ENCODE measurements at regions not wholly inside any gene's neighbourhood (a gene's known extent, or its start where the extent isn't known, plus 50 kb on each side); places are given as distances from the start of the nearest gene placed in this dataset.

DNA sequence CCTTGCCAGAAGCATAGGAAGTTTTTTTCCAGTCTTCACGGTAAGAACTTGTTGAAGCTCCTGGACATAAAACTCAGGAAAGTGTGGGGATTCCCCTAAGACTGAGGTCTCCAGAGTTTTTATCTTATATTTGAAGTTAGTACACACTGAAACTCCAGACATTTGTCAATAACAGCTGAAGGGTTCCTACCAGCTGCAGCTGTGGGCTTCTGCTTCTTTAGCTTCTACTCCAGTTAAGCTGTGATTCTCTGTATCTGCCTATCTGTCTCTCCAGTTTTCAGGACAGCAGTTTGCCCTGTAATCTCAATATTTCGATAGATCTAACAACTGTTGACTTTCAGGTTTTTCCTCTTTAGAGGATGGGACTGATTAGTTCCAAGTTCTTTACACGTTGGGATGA lies 966.0 kb upstream of the SEMA6D start:
- no peak overlapping the region for H3K4me3 ChIP-seq (ENCODE audit: low read length in 3 of 3)
- no peak overlapping the region for H3K27ac ChIP-seq (ENCODE audit: low read depth in 2 of 2, low read length in 2 of 2)
- TF ChIP-seq, protein P1, sequence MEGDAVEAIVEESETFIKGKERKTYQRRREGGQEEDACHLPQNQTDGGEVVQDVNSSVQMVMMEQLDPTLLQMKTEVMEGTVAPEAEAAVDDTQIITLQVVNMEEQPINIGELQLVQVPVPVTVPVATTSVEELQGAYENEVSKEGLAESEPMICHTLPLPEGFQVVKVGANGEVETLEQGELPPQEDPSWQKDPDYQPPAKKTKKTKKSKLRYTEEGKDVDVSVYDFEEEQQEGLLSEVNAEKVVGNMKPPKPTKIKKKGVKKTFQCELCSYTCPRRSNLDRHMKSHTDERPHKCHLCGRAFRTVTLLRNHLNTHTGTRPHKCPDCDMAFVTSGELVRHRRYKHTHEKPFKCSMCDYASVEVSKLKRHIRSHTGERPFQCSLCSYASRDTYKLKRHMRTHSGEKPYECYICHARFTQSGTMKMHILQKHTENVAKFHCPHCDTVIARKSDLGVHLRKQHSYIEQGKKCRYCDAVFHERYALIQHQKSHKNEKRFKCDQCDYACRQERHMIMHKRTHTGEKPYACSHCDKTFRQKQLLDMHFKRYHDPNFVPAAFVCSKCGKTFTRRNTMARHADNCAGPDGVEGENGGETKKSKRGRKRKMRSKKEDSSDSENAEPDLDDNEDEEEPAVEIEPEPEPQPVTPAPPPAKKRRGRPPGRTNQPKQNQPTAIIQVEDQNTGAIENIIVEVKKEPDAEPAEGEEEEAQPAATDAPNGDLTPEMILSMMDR (IDR thresholded peaks at IDR 0.05; ENCODE audit: borderline replicate concordance, extremely low read depth, insufficient read depth), result no peak
- intact Hi-C loops (cut with DNase I), result no loop called here
- no peak for FAIRE-seq
- H3K9me3 ChIP-seq (ENCODE audit: control insufficient read depth in 2 of 3, insufficient read depth in 1 of 3, low read length in 3 of 3), result no peaks in the 10 kb centered on the region
- no peaks in the 10 kb centered on the region for H3K27me3 ChIP-seq (ENCODE audit: control insufficient read depth, insufficient read depth, low read length)
- H3K4me1 ChIP-seq (ENCODE audit: control insufficient read depth in 2 of 3, insufficient read depth in 2 of 3, low read depth in 1 of 3, low read length in 3 of 3), result no peaks in the 10 kb centered on the region
- no peak overlapping the region for H3K9ac ChIP-seq (ENCODE audit: low read length in 3 of 3)
- DNase-seq, result no peak
- no peaks in the 10 kb centered on the region for H3K36me3 ChIP-seq (ENCODE audit: control insufficient read depth in 2 of 3, insufficient read depth in 3 of 3, low read length in 3 of 3)

DNA sequence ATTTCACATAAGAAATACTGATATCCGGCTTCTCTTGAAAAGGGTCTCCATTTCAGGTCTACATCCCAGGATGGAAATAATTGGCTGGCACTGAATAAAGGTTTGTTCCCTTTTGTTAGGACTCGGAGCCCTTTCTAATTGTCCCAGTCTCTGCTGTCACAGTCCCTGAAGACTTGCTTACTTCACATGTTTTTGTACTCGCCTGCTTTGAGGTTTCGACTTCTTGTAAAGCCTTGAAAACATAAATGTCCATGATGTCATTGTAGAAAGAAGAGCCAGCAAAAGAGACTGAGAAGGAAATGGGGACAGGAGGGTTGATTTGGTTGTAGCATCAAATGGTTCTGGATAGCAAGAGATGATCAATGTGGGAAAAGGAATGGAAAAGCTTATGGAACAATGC lies 963.4 kb upstream of the SEMA6D start:
- H3K27me3 ChIP-seq (ENCODE audit: control insufficient read depth, insufficient read depth, low read length), result no peaks in the 10 kb centered on the region
- DNase-seq, result no peak
- no peak for FAIRE-seq
- no peaks in the 10 kb centered on the region for H3K9me3 ChIP-seq (ENCODE audit: control insufficient read depth in 2 of 3, insufficient read depth in 1 of 3, low read length in 3 of 3)
- TF ChIP-seq, protein P1 (IDR thresholded peaks at IDR 0.05; ENCODE audit: borderline replicate concordance, extremely low read depth, insufficient read depth), result no peak
- no peaks in the 10 kb centered on the region for H3K36me3 ChIP-seq (ENCODE audit: control insufficient read depth in 2 of 3, insufficient read depth in 3 of 3, low read length in 3 of 3)
- intact Hi-C loops (cut with DNase I), result no loop called here
- no peak overlapping the region for H3K27ac ChIP-seq (ENCODE audit: low read depth in 2 of 2, low read length in 2 of 2)
- no peak overlapping the region for H3K9ac ChIP-seq (ENCODE audit: low read length in 3 of 3)
- H3K4me3 ChIP-seq (ENCODE audit: low read length in 3 of 3), result no peak overlapping the region
- H3K4me1 ChIP-seq (ENCODE audit: control insufficient read depth in 2 of 3, insufficient read depth in 2 of 3, low read depth in 1 of 3, low read length in 3 of 3), result no peaks in the 10 kb centered on the region

DNA sequence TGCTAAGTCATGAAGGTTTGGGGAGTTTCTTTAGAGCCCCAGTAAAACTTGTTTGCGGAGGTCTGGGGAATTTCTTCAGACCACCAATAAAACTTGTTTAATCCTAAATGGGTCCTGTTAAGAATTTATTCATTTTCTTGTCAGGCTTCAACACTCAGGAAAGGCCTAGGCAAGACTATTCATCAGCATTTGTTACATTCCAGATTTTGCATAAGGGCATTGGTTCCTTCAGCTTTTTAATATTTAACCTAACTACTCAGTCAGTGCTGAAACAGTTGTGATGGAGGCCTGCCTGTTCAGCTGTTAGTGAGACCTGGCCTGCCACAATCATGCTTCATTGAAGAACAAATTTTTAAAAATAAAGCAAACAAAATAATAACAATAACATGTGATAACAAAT lies 954.2 kb upstream of the SEMA6D start:
- Histone ChIP-seq H3K9ac (ENCODE audit: low read length in 3 of 3) (no peak overlapping the region), H3K27me3 (ENCODE audit: control insufficient read depth, insufficient read depth, low read length) (no peaks in the 10 kb centered on the region), H3K9me3 (ENCODE audit: control insufficient read depth in 2 of 3, insufficient read depth in 1 of 3, low read length in 3 of 3) (peaks cover 0 to under 1% (median 0%) of the 10 kb centered on the region in 3 donors), H3K27ac (ENCODE audit: low read depth in 2 of 2, low read length in 2 of 2) (no peak overlapping the region), H3K4me3 (ENCODE audit: low read length in 3 of 3) (no peak overlapping the region), H3K4me1 (ENCODE audit: control insufficient read depth in 2 of 3, insufficient read depth in 2 of 3, low read depth in 1 of 3, low read length in 3 of 3) (no peaks in the 10 kb centered on the region), H3K36me3 (ENCODE audit: control insufficient read depth in 2 of 3, insufficient read depth in 3 of 3, low read length in 3 of 3) (no peaks in the 10 kb centered on the region)
- FAIRE-seq (no peak), DNase-seq (peak in 2 of 5 donors; percentile 35 to 54)
- intact Hi-C loops (cut with DNase I), result no loop called here
- TF ChIP-seq, protein P1 (IDR thresholded peaks at IDR 0.05; ENCODE audit: borderline replicate concordance, extremely low read depth, insufficient read depth), result no peak

DNA sequence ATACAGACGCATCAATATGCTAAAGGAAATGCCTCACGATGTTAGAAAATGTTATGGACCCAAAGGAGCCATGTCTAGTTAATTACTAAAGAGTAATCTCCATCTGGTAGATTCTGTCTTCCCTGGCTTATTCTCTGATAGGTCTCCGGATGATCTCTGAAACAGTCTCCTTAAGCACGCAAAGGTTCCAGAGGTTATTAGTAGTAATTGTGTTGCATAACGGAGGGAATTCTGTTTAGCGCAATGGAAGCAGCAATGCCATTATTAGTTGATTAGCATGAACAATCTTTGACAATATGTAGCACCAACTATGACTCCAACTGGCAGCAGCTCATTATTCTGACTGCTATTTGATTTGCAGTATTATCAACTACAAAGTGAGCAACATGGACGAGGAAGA lies 952.5 kb upstream of the SEMA6D start:
- DNase-seq (no peak), FAIRE-seq (no peak)
- Histone ChIP-seq H3K9ac (ENCODE audit: low read length in 3 of 3) (no peak overlapping the region), H3K4me1 (ENCODE audit: control insufficient read depth in 2 of 3, insufficient read depth in 2 of 3, low read depth in 1 of 3, low read length in 3 of 3) (no peaks in the 10 kb centered on the region), H3K27me3 (ENCODE audit: control insufficient read depth, insufficient read depth, low read length) (no peaks in the 10 kb centered on the region), H3K36me3 (ENCODE audit: control insufficient read depth in 2 of 3, insufficient read depth in 3 of 3, low read length in 3 of 3) (no peaks in the 10 kb centered on the region), H3K27ac (ENCODE audit: low read depth in 2 of 2, low read length in 2 of 2) (no peak overlapping the region), H3K9me3 (ENCODE audit: control insufficient read depth in 2 of 3, insufficient read depth in 1 of 3, low read length in 3 of 3) (peaks cover 0 to 10% (median 2%) of the 10 kb centered on the region in 3 donors), H3K4me3 (ENCODE audit: low read length in 3 of 3) (no peak overlapping the region)
- TF ChIP-seq, protein P1 (IDR thresholded peaks at IDR 0.05; ENCODE audit: borderline replicate concordance, extremely low read depth, insufficient read depth), result no peak
- intact Hi-C loops (cut with DNase I), result no loop called here
